ENCODE measurements at regions not wholly inside any gene's neighbourhood (a gene's known extent, or its start where the extent isn't known, plus 50 kb on each side); places are given as distances from the start of the nearest gene placed in this dataset.

- Mint-ChIP-seq H3K4me1 (no peaks in the 10 kb centered on the region; the same call in 1 of the 2 replicates), H3K36me3 (no peaks in the 10 kb centered on the region), H3K9me3 (no peaks in the 10 kb centered on the region), H3K27ac (no peak overlapping the region), H3K4me3 (no peak overlapping the region), H3K27me3 (ENCODE audit: low read depth) (no peaks in the 10 kb centered on the region)
- no peak for TF ChIP-seq ZBTB43 (CRISPR knock-in tag; IDR thresholded peaks at IDR 0.05)
- no peak for TF ChIP-seq JAZF1 (CRISPR knock-in tag; IDR thresholded peaks at IDR 0.05)
- no peak for TF ChIP-seq ARID4B (CRISPR knock-in tag; IDR thresholded peaks at IDR 0.05; ENCODE audit: borderline replicate concordance)
- no peak for TF ChIP-seq CREM (CRISPR knock-in tag; IDR thresholded peaks at IDR 0.05)
- no peak for TF ChIP-seq ZNF281 (CRISPR knock-in tag; IDR thresholded peaks at IDR 0.05)
- no peak for TF ChIP-seq ATF3 (CRISPR knock-in tag; conservative IDR thresholded peaks at IDR 0.05)
- no peak for TF ChIP-seq NR3C1 (CRISPR knock-in tag; conservative IDR thresholded peaks at IDR 0.05; ENCODE audit: low read depth)
- TF ChIP-seq OVOL2 (CRISPR knock-in tag; IDR thresholded peaks at IDR 0.05; ENCODE audit: borderline replicate concordance): no peak
- no peak for TF ChIP-seq CBFB (CRISPR knock-in tag; IDR thresholded peaks at IDR 0.05; ENCODE audit: low read depth)
- TF ChIP-seq ZNF423 (CRISPR knock-in tag; IDR thresholded peaks at IDR 0.05): no peak
- TF ChIP-seq ATF6 (CRISPR knock-in tag; IDR thresholded peaks at IDR 0.05): no peak
- no peak for TF ChIP-seq GRHL2 (CRISPR knock-in tag; IDR thresholded peaks at IDR 0.05; ENCODE audit: insufficient replicate concordance, severe bottlenecking)
- TF ChIP-seq ZNF219 (CRISPR knock-in tag; IDR thresholded peaks at IDR 0.05; ENCODE audit: borderline replicate concordance): no peak
- no peak for TF ChIP-seq HMGA2 (CRISPR knock-in tag; IDR thresholded peaks at IDR 0.05)
- TF ChIP-seq ZBTB21 (CRISPR knock-in tag; IDR thresholded peaks at IDR 0.05; ENCODE audit: borderline replicate concordance): no peak
- no peak for TF ChIP-seq ZNF671 (CRISPR knock-in tag; IDR thresholded peaks at IDR 0.05)
- ChIA-PET POLR2A (no interaction called here), CTCF (no interaction called here)
- DNase-seq (ENCODE audit: low spot score): no peak
- ATAC-seq: no peak
Measured at GRCh38 chr10:45136256-45136655, 135.5 kb downstream of the ZNF22 start.
